Lower leg skin (tissue), 3 donors: ENCODE measurements at regions not wholly inside any gene's neighbourhood (a gene's known extent, or its start where the extent isn't known, plus 50 kb on each side); places are given as distances from the start of the nearest gene placed in this dataset.

Experiments used
- POLR2A ChIP-seq, 2 donors: fragments of 450-650 bp; IDR thresholded peaks; one replicate each; pipeline ENCODE4 v1.6.1; 2016 to 2017; ENCODE audit warnings: antibody characterized with exemption in 2 of 2, mild to moderate bottlenecking in 1 of 2, moderate library complexity in 1 of 2
- TF ChIP-seq, protein P1 (sequence below), 3 donors: fragments of 450-650 bp; IDR thresholded peaks; one replicate each; pipeline ENCODE4 v1.5.1; 2016; ENCODE audit warnings: antibody characterized with exemption in 3 of 3, mild to moderate bottlenecking in 3 of 3, moderate library complexity in 2 of 3

DNA sequence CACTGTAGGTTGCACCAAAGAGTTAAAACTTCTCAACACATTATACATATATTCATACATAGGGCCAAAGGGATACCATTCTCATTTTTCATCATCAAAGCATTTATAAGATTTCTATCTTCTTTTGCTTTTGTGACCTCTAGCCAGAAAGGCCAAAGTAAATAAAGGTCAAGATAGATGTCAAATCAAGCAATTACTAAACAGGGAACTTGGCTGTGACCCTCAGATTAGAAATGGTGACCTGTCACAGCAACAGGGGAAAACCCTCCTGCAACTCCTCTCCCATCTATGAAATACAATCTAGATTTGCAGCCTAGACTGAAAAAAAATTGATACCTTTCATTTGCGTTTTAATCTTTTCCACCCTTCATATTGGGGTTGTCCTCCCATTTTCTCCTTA is 225.6 kb upstream of the FAM241A start:
- no peak for TF ChIP-seq POLR2A (IDR thresholded peaks at IDR 0.05)
- TF ChIP-seq, protein P1, sequence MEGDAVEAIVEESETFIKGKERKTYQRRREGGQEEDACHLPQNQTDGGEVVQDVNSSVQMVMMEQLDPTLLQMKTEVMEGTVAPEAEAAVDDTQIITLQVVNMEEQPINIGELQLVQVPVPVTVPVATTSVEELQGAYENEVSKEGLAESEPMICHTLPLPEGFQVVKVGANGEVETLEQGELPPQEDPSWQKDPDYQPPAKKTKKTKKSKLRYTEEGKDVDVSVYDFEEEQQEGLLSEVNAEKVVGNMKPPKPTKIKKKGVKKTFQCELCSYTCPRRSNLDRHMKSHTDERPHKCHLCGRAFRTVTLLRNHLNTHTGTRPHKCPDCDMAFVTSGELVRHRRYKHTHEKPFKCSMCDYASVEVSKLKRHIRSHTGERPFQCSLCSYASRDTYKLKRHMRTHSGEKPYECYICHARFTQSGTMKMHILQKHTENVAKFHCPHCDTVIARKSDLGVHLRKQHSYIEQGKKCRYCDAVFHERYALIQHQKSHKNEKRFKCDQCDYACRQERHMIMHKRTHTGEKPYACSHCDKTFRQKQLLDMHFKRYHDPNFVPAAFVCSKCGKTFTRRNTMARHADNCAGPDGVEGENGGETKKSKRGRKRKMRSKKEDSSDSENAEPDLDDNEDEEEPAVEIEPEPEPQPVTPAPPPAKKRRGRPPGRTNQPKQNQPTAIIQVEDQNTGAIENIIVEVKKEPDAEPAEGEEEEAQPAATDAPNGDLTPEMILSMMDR (IDR thresholded peaks at IDR 0.05): no peak
